ENCODE measurements at regions not wholly inside any gene's neighbourhood (a gene's known extent, or its start where the extent isn't known, plus 50 kb on each side); places are given as distances from the start of the nearest gene placed in this dataset.

- DNase-seq (ENCODE audit: low read depth, low spot score): no peak
- peaks cover 4% of the 10 kb centered on the region; the same call in 1 of the 2 replicates for H3K9me3 ChIP-seq (ENCODE audit: low read depth, low read length)
- H3K36me3 ChIP-seq (ENCODE audit: insufficient read depth, low read length): no peaks in the 10 kb centered on the region
- no peak overlapping the region for H3K9ac ChIP-seq (ENCODE audit: insufficient read length)
- no peak for TF ChIP-seq POLR2AphosphoS5 (IDR thresholded peaks at IDR 0.05; ENCODE audit: borderline replicate concordance, low read depth, low read length)
- TF ChIP-seq FOXP2 (optimal IDR thresholded peaks at IDR 0.05; ENCODE audit: control extremely low read depth, extremely low read length, insufficient read depth): no peak
- TF ChIP-seq EZH2 (IDR thresholded peaks at IDR 0.05): no peak
- no peak overlapping the region for H3K27ac ChIP-seq
- no peak overlapping the region for H3K4me3 ChIP-seq
Observed at GRCh38 chr15:68512052-68512451, 66.7 kb upstream of the CORO2B start.

GRCh38 chr15:68512598-68512997 lies 66.2 kb upstream of the CORO2B start:
- H3K9me3 ChIP-seq (ENCODE audit: low read depth, low read length): peaks cover 4% of the 10 kb centered on the region; the same call in 1 of the 2 replicates
- H3K4me3 ChIP-seq: no peak overlapping the region
- H3K27ac ChIP-seq: no peak overlapping the region
- DNase-seq (ENCODE audit: low read depth, low spot score): no peak
- TF ChIP-seq FOXP2 (optimal IDR thresholded peaks at IDR 0.05; ENCODE audit: control extremely low read depth, extremely low read length, insufficient read depth) (no peak), POLR2AphosphoS5 (IDR thresholded peaks at IDR 0.05; ENCODE audit: borderline replicate concordance, low read depth, low read length) (no peak), EZH2 (IDR thresholded peaks at IDR 0.05) (no peak)
- no peak overlapping the region for H3K9ac ChIP-seq (ENCODE audit: insufficient read length)
- H3K36me3 ChIP-seq (ENCODE audit: insufficient read depth, low read length): no peaks in the 10 kb centered on the region

- no peak for TF ChIP-seq EZH2 (IDR thresholded peaks at IDR 0.05)
- TF ChIP-seq POLR2AphosphoS5 (IDR thresholded peaks at IDR 0.05; ENCODE audit: borderline replicate concordance, low read depth, low read length): no peak
- TF ChIP-seq FOXP2 (optimal IDR thresholded peaks at IDR 0.05; ENCODE audit: control extremely low read depth, extremely low read length, insufficient read depth): no peak
- Histone ChIP-seq H3K27ac (no peak overlapping the region), H3K9ac (ENCODE audit: insufficient read length) (no peak overlapping the region), H3K9me3 (ENCODE audit: low read depth, low read length) (peaks cover 4% of the 10 kb centered on the region; the same call in 1 of the 2 replicates), H3K36me3 (ENCODE audit: insufficient read depth, low read length) (no peaks in the 10 kb centered on the region), H3K4me3 (no peak overlapping the region)
- DNase-seq (ENCODE audit: low read depth, low spot score): no peak
Observed at GRCh38 chr15:68515371-68516095, 63.3 kb upstream of the CORO2B start.

GRCh38 chr15:68517285-68517761 lies 61.5 kb upstream of the CORO2B start:
- H3K9ac ChIP-seq (ENCODE audit: insufficient read length): peak overlapping the region; percentile 49
- peak overlapping the region; percentile 72 for H3K27ac ChIP-seq
- H3K9me3 ChIP-seq (ENCODE audit: low read depth, low read length): peaks cover 4% of the 10 kb centered on the region; the same call in 1 of the 2 replicates
- DNase-seq (ENCODE audit: low read depth, low spot score): no peak
- H3K36me3 ChIP-seq (ENCODE audit: insufficient read depth, low read length): no peaks in the 10 kb centered on the region
- H3K4me3 ChIP-seq: peak overlapping the region; percentile 21; the same call in 1 of the 2 replicates
- TF ChIP-seq EZH2 (IDR thresholded peaks at IDR 0.05) (no peak), POLR2AphosphoS5 (IDR thresholded peaks at IDR 0.05; ENCODE audit: borderline replicate concordance, low read depth, low read length) (no peak), FOXP2 (optimal IDR thresholded peaks at IDR 0.05; ENCODE audit: control extremely low read depth, extremely low read length, insufficient read depth) (no peak)

GRCh38 chr15:68518046-68518445 lies 60.7 kb upstream of the CORO2B start:
- no peak for TF ChIP-seq POLR2AphosphoS5 (IDR thresholded peaks at IDR 0.05; ENCODE audit: borderline replicate concordance, low read depth, low read length)
- TF ChIP-seq EZH2 (IDR thresholded peaks at IDR 0.05): no peak
- no peak for TF ChIP-seq FOXP2 (optimal IDR thresholded peaks at IDR 0.05; ENCODE audit: control extremely low read depth, extremely low read length, insufficient read depth)
- Histone ChIP-seq H3K36me3 (ENCODE audit: insufficient read depth, low read length) (no peaks in the 10 kb centered on the region), H3K27ac (peak overlapping the region; percentile 56), H3K9ac (ENCODE audit: insufficient read length) (no peak overlapping the region), H3K9me3 (ENCODE audit: low read depth, low read length) (peaks cover 4% of the 10 kb centered on the region; the same call in 1 of the 2 replicates), H3K4me3 (no peak overlapping the region)
- no peak for DNase-seq (ENCODE audit: low read depth, low spot score)

GRCh38 chr15:68518785-68519430 lies 59.9 kb upstream of the CORO2B start:
- no peak for DNase-seq (ENCODE audit: low read depth, low spot score)
- H3K4me3 ChIP-seq: no peak overlapping the region
- no peak overlapping the region for H3K27ac ChIP-seq
- no peaks in the 10 kb centered on the region for H3K36me3 ChIP-seq (ENCODE audit: insufficient read depth, low read length)
- no peak for TF ChIP-seq FOXP2 (optimal IDR thresholded peaks at IDR 0.05; ENCODE audit: control extremely low read depth, extremely low read length, insufficient read depth)
- TF ChIP-seq EZH2 (IDR thresholded peaks at IDR 0.05): no peak
- TF ChIP-seq POLR2AphosphoS5 (IDR thresholded peaks at IDR 0.05; ENCODE audit: borderline replicate concordance, low read depth, low read length): no peak
- no peak overlapping the region for H3K9ac ChIP-seq (ENCODE audit: insufficient read length)
- H3K9me3 ChIP-seq (ENCODE audit: low read depth, low read length): no peaks in the 10 kb centered on the region

- Histone ChIP-seq H3K9me3 (ENCODE audit: low read depth, low read length) (0 out of 2 replicates have a peak, but pooled peaks cover 8% of the 10 kb centered on the region), H3K36me3 (ENCODE audit: insufficient read depth, low read length) (peaks cover 6% of the 10 kb centered on the region), H3K4me3 (peak overlapping the region; percentile 71), H3K9ac (ENCODE audit: insufficient read length) (peak overlapping the region; percentile 73), H3K27ac (peak overlapping the region; percentile 99)
- peak; percentile 90 for DNase-seq (ENCODE audit: low read depth, low spot score)
- TF ChIP-seq POLR2AphosphoS5 (IDR thresholded peaks at IDR 0.05; ENCODE audit: borderline replicate concordance, low read depth, low read length) (no peak), FOXP2 (optimal IDR thresholded peaks at IDR 0.05; ENCODE audit: control extremely low read depth, extremely low read length, insufficient read depth) (no peak), EZH2 (IDR thresholded peaks at IDR 0.05) (no peak)
Observed at GRCh38 chr15:68524753-68525584, 53.8 kb upstream of the CORO2B start.

Measured in SK-N-MC (cell line).